22Rv1 (cell line): ENCODE measurements at regions not wholly inside any gene's neighbourhood (a gene's known extent, or its start where the extent isn't known, plus 50 kb on each side); places are given as distances from the start of the nearest gene placed in this dataset.

ENCODE experiments used
- ZFX ChIP-seq: fragments of 450-650 bp; IDR thresholded peaks from 2 replicates; pipeline ENCODE4 v1.6.1; 2017; ENCODE audit warnings: antibody characterized with exemption, borderline replicate concordance
- TF ChIP-seq, protein P1 (sequence below): fragments of 450-650 bp; IDR thresholded peaks from 2 replicates; pipeline ENCODE4 v1.5.1; 2017; ENCODE audit warnings: mild to moderate bottlenecking

DNA sequence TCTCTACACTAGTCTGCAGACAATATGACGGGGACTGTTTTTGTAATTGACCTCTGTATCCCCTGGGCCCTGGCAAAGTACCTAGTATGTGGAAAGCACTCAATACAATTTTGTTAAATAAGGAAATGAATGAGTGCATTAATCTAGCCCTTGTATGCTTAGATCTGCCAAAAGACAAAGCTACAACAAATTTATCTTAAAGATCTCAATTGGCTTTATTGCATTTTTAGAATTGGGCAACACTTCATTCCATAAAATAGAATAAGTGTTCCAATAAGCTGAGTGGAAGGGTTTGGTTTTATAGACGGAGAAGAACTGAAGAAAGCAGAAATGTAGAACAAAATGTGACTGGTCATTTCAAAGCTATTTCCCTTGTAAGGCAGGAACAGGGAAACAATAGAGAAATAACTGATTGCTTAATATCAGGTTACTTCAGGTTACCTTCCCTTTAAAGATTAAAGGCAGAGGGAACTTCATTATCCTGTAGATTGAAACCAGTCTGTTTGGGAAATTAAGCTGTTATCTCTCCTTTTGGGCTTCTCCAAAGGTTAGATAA lies 108.3 kb upstream of the MME start:
- TF ChIP-seq, protein P1, sequence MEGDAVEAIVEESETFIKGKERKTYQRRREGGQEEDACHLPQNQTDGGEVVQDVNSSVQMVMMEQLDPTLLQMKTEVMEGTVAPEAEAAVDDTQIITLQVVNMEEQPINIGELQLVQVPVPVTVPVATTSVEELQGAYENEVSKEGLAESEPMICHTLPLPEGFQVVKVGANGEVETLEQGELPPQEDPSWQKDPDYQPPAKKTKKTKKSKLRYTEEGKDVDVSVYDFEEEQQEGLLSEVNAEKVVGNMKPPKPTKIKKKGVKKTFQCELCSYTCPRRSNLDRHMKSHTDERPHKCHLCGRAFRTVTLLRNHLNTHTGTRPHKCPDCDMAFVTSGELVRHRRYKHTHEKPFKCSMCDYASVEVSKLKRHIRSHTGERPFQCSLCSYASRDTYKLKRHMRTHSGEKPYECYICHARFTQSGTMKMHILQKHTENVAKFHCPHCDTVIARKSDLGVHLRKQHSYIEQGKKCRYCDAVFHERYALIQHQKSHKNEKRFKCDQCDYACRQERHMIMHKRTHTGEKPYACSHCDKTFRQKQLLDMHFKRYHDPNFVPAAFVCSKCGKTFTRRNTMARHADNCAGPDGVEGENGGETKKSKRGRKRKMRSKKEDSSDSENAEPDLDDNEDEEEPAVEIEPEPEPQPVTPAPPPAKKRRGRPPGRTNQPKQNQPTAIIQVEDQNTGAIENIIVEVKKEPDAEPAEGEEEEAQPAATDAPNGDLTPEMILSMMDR: no peak
- no peak for TF ChIP-seq ZFX
